GM12875 (cell line): ENCODE measurements at regions not wholly inside any gene's neighbourhood (a gene's known extent, or its start where the extent isn't known, plus 50 kb on each side); places are given as distances from the start of the nearest gene placed in this dataset.

ENCODE experiments used
- H3K4me3 ChIP-seq: one replicate; pipeline ENCODE4 v1.5.1; 2011; ENCODE audit warnings: low read depth, low read length, control low read depth
- TF ChIP-seq, protein P1 (sequence below): IDR thresholded peaks from 2 replicates; pipeline ENCODE4 v1.5.1; 2011; ENCODE audit warnings: low read depth, mild to moderate bottlenecking, control low read depth, inconsistent platforms, low read length, moderate library complexity, borderline replicate concordance; ENCODE audit not compliant: insufficient read depth

DNA sequence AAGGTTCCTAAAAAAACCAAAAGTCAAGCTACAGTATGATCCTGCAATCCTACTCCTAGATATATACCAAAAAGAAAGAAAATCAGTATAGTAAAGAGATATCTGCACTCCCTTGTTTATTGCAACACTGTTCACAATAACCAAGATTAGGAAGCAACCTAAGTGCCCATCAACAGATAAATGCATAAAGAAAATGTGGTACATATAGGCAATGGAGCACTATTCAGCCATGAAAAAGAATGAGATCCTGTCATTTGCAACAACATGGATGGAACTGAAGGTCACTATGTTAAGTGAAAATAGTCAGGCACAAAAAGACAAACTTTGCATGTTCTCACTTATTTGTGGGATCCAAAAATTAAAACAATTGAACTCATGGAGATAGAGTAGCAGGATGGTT, 1159.5 kb upstream of the AUTS2 start:
- TF ChIP-seq, protein P1, sequence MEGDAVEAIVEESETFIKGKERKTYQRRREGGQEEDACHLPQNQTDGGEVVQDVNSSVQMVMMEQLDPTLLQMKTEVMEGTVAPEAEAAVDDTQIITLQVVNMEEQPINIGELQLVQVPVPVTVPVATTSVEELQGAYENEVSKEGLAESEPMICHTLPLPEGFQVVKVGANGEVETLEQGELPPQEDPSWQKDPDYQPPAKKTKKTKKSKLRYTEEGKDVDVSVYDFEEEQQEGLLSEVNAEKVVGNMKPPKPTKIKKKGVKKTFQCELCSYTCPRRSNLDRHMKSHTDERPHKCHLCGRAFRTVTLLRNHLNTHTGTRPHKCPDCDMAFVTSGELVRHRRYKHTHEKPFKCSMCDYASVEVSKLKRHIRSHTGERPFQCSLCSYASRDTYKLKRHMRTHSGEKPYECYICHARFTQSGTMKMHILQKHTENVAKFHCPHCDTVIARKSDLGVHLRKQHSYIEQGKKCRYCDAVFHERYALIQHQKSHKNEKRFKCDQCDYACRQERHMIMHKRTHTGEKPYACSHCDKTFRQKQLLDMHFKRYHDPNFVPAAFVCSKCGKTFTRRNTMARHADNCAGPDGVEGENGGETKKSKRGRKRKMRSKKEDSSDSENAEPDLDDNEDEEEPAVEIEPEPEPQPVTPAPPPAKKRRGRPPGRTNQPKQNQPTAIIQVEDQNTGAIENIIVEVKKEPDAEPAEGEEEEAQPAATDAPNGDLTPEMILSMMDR, result no peak

DNA sequence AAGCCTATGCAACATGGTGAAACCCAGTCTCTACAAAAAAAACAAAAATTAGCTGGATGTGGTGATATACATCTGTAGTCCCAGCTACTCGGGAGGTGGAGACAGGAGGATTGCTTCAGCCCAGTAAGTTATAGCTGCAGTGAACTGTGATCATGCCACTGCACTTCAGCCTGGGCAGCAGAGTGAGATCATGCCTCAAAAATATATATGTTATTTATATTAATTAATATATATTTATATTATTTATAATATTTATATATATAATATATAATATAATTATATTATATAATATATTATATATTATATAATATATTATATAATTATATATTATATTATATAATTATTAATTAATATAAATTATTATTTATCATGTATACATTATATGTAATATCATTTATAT, 1158.4 kb upstream of the AUTS2 start:
- TF ChIP-seq, protein P1, result no peak
- H3K4me3 ChIP-seq, result no peak overlapping the region

More for the DNA sequence above, 1159.5 kb upstream of the AUTS2 start:
- H3K4me3 ChIP-seq, result no peak overlapping the region

DNA sequence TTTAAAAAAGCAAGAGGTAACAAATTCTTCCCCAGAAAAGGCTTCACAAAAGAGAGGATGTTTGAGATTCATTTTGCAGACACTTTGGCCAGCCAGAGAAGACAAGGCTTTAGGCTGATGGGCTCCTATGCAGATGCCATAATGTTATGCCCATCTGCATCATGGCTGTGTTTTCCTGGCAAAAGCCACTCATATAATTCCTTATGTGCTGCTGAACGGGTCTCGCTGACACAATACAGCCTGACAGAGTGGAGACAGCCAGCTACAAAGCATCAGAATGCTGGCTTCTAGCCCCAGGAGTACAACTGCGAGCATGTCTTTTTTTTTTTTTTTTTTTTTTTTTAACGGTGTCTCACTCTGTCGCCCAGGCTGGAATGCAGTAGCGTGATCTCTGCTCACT, 1157.4 kb upstream of the AUTS2 start:
- TF ChIP-seq, protein P1, result no peak
- H3K4me3 ChIP-seq, result no peak overlapping the region

DNA sequence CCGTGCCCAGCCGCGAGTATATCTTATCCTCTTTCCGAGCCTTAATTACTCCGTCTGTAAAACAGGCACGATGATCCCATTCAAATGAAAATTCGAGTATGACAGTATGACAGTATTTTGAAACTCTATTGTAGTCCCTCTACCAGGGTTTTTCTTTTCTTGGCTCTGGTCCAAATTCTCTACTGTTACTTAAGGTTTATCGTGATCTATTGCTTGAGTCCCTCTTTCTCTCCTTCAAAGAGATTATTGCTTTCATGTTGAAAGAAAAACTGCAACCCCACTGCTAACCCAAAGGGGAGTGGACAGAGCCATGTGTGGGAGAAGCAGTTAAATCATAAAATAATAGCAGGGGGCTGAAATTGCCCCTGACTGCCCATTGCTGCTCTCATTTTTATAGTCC, 1156.6 kb upstream of the AUTS2 start:
- H3K4me3 ChIP-seq, result no peak overlapping the region
- TF ChIP-seq, protein P1, result no peak

DNA sequence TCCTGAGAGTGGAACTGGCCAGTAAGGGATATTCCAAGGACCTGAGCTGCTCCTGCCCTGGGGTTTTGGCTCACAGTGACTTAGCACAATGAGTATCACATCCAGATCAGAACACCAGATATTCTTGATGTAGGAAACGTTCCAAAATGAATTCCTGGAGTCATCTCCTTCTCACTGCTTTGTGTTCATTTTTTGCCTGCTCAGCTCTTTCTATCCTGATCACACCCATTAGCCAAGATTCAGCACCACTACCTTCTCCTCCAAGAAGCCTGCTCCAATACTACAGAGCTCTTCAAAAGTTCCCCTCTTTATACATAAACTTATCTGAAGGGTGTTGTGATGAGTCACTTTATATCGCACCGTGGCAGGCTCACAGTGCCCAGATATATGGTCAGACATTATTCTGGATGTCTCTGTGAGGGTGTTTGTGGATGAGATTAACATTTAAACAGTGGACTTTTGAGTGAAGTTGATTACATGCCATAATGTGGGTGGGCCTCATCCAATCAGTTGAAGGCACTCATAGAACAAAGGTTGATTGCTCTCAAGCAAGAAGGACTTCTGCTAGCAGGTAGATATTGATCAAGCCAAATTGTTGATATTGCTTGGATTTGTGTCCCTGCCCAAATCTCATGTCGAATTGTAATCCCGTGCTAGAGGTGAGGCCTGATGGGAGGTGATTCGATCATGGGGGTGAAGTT, 1155.2 kb upstream of the AUTS2 start:
- TF ChIP-seq, protein P1, result no peak
- H3K4me3 ChIP-seq, result no peak overlapping the region

DNA sequence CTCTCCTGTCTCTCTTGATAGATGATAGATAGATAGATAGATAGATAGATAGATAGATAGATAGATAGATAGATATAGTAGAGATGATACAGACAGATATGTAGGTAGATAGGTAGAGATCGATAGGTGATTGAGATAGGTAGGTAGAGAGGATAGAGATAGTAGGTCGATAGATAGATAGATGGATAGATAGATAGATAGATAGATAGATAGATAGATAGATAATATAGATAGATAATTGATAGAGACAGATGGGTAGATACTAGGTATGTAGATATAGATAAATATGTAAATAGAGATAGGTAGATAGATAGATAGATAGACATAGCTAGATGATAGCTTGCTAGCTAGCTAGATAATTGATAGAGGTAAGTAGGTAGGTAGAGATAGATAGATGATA, 1154.2 kb upstream of the AUTS2 start:
- H3K4me3 ChIP-seq, result no peak overlapping the region
- TF ChIP-seq, protein P1, result no peak

DNA sequence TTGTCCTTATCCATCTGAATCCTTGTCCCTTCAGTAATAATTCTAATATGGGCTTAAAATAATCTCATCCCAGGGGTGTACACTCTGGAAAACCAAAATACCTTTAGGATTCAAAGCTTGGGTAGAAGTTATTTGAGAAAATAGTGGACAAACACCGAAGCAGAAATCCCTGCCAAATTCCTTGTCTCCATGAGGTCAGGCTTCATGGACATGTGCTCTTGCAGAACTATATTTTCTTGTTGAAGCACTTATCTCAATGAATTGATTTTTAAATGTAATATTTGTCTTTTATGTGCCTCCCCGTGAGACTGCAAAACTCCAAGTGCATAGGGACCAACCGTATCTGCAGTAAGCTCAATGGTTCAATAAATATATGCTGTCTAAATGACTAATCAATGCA, 1153.3 kb upstream of the AUTS2 start:
- H3K4me3 ChIP-seq, result no peak overlapping the region
- TF ChIP-seq, protein P1, result no peak
